ENCODE measurements at regions not wholly inside any gene's neighbourhood (a gene's known extent, or its start where the extent isn't known, plus 50 kb on each side); places are given as distances from the start of the nearest gene placed in this dataset.

DNA sequence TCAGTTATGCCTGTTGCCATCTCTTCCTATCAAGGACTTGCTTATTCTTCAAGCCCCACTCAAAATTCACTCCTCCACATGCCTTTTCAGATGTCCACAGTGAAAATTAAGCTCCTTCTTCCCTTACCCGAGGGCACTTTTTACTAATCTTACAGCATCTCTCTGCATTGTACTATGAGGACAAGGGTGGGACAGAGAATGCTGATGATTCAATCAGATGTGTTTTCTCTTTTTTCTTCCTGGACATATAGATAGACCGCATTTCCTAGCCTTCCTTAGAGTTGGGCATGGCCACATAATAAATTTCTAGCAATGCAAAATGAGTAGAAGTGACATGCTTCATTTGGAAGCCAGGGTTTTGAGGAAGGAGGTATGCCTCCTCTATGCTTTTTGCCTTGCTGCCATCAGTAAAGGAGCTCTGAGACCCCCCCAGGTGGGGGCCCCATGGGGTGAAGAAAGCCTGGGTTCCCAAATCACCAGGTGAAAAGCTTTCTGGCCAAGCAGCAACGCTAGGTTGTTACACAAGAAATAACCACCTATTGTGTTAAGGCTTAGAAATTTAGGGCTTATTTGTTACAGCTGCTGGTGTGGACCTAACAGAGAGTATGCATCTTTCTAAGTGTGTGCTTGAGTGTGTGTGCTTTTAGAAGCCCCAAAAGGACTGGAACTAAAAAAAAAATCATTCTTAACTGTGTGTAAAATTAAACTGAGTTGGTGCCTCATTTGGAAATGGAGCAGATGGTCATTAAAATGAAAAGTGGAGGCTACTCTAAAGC lies 424.5 kb downstream of the STK39 start:
- Mint-ChIP-seq H3K4me1 (ENCODE audit: unreplicated experiment) (peaks cover 4% of the 10 kb centered on the region), H3K36me3 (no peaks in the 10 kb centered on the region), H3K4me3 (no peak overlapping the region), H3K27ac (no peak overlapping the region), H3K27me3 (no peaks in the 10 kb centered on the region), H3K9me3 (peaks cover 4% of the 10 kb centered on the region)
- TF ChIP-seq, protein P1, sequence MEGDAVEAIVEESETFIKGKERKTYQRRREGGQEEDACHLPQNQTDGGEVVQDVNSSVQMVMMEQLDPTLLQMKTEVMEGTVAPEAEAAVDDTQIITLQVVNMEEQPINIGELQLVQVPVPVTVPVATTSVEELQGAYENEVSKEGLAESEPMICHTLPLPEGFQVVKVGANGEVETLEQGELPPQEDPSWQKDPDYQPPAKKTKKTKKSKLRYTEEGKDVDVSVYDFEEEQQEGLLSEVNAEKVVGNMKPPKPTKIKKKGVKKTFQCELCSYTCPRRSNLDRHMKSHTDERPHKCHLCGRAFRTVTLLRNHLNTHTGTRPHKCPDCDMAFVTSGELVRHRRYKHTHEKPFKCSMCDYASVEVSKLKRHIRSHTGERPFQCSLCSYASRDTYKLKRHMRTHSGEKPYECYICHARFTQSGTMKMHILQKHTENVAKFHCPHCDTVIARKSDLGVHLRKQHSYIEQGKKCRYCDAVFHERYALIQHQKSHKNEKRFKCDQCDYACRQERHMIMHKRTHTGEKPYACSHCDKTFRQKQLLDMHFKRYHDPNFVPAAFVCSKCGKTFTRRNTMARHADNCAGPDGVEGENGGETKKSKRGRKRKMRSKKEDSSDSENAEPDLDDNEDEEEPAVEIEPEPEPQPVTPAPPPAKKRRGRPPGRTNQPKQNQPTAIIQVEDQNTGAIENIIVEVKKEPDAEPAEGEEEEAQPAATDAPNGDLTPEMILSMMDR (conservative IDR thresholded peaks at IDR 0.05): no peak
- DNase-seq (ENCODE audit: extremely low spot score, unreplicated experiment): no peak

DNA sequence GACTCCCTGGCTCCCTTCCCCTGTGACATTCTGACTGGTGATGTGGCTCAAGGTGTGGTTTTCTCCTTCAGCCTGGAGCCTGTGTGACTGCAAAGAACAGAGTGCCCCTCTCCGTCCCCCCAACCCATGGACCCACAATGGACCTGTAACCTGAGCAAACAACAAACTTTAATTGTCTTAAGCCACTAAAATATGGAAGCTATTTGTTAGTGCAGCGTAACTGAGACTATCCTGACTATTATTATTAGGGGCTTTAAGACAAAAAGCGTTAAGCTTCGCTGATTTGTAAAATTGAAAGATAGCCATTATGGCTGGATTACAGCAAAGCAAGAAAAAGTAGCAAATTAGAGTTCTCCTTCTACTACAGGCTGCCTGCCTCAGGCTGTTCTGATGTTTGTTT lies 426.9 kb downstream of the STK39 start:
- Mint-ChIP-seq H3K4me3 (no peak overlapping the region), H3K36me3 (no peaks in the 10 kb centered on the region), H3K27me3 (no peaks in the 10 kb centered on the region), H3K27ac (no peak overlapping the region), H3K4me1 (ENCODE audit: unreplicated experiment) (peaks cover 6% of the 10 kb centered on the region), H3K9me3 (peaks cover 4% of the 10 kb centered on the region)
- TF ChIP-seq, protein P1 (conservative IDR thresholded peaks at IDR 0.05): no peak
- DNase-seq (ENCODE audit: extremely low spot score, unreplicated experiment): no peak

- Mint-ChIP-seq H3K4me1 (ENCODE audit: unreplicated experiment) (peaks cover 12% of the 10 kb centered on the region), H3K27ac (no peak overlapping the region), H3K36me3 (no peaks in the 10 kb centered on the region), H3K4me3 (no peak overlapping the region), H3K9me3 (peaks cover 4% of the 10 kb centered on the region), H3K27me3 (no peaks in the 10 kb centered on the region)
- no peak for DNase-seq (ENCODE audit: extremely low spot score, unreplicated experiment)
- TF ChIP-seq, protein P1 (conservative IDR thresholded peaks at IDR 0.05): no peak
These were observed 428.9 kb downstream of the STK39 start for GRCh38 chr2:167818521-167818920.

GRCh38 chr2:167817908-167818307 lies 429.5 kb downstream of the STK39 start:
- Mint-ChIP-seq H3K9me3 (peaks cover 4% of the 10 kb centered on the region), H3K4me1 (ENCODE audit: unreplicated experiment) (peaks cover 12% of the 10 kb centered on the region), H3K36me3 (no peaks in the 10 kb centered on the region), H3K27ac (no peak overlapping the region), H3K27me3 (no peaks in the 10 kb centered on the region), H3K4me3 (no peak overlapping the region)
- TF ChIP-seq, protein P1 (conservative IDR thresholded peaks at IDR 0.05): no peak
- no peak for DNase-seq (ENCODE audit: extremely low spot score, unreplicated experiment)

DNA sequence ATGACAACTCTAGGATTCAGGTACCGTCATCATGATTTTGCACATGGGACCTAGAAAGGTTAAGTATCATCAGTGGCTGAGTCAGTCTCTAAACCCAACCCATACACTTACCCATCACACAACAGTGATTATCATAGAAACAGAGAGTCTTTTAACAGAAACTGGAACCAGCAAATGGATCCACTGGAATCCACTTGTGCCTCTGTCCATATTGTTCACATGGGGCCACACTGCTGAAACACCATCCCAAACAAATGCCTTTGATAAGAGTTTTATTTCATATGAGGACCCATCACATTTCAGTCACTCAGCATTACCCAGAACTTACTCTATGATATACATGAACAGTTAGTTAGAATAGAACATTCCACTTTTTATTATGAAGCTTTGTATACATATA lies 430.0 kb downstream of the STK39 start:
- Mint-ChIP-seq H3K4me1 (ENCODE audit: unreplicated experiment) (peaks cover 12% of the 10 kb centered on the region), H3K4me3 (no peak overlapping the region), H3K27me3 (no peaks in the 10 kb centered on the region), H3K27ac (no peak overlapping the region), H3K36me3 (no peaks in the 10 kb centered on the region), H3K9me3 (no peaks in the 10 kb centered on the region)
- TF ChIP-seq, protein P1 (conservative IDR thresholded peaks at IDR 0.05): no peak
- DNase-seq (ENCODE audit: extremely low spot score, unreplicated experiment): no peak
